Stimulated activated effector memory CD8-positive, alpha-beta T cell treated with anti-CD3 and anti-CD28 coated beads, Interleukin-12 subunit alpha, Interleukin-12 subunit beta, amount 100 ng/mL, for 72 hours (primary cell): ENCODE measurements at regions not wholly inside any gene's neighbourhood (a gene's known extent, or its start where the extent isn't known, plus 50 kb on each side); places are given as distances from the start of the nearest gene placed in this dataset.
"Not testable (repeated sequence)": the region's sequence is repeated elsewhere in the genome, so short reads cannot be mapped to it uniquely, and the experiment has no call there.

Source experiments
- ATAC-seq: fragments of 150-1000 bp; cut with Tn5 transposase; 2 replicates; pipeline ENCODE4 v1.10.0; 2021
- DNase-seq, 2 donors: peaks; one replicate each; pipeline ENCODE4 v3.0.0; 2021 to 2022; ENCODE audit warnings: low spot score in 2 of 2
- H3K27ac Mint-ChIP-seq: one replicate; pipeline ENCODE4 v1.8.0; 2022; ENCODE audit warnings: mild to moderate bottlenecking, mixed read lengths
- H3K36me3 Mint-ChIP-seq: one replicate; pipeline ENCODE4 v1.8.0; 2022; ENCODE audit warnings: mild to moderate bottlenecking, mixed read lengths
- H3K4me1 Mint-ChIP-seq: one replicate; pipeline ENCODE4 v1.8.0; 2022; ENCODE audit warnings: mixed read lengths
- H3K4me3 Mint-ChIP-seq: one replicate; pipeline ENCODE4 v1.8.0; 2022; ENCODE audit warnings: mild to moderate bottlenecking, mixed read lengths
- H3K9me3 Mint-ChIP-seq: one replicate; pipeline ENCODE4 v1.8.0; 2022; ENCODE audit warnings: mixed read lengths

DNA sequence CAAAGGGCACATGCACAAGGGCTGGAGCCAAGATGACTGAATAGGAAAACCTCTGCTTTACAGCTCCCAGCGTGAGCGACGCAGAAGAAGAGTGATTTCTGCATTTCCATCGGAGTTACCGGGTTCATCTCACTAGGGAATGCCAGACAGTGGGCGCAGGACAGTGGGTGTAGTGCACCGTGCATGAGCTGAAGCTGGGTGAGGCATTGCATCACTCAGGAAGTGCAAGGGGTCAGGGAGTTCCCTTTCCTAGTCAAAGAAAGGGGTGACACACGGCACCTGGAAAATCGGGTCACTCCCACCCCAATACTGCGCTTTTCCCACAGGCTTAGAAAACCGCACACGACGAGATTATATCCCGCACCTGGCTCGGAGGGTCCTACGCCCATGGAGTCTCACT is 64.5 kb upstream of the HTR1E start:
- not testable (repeated sequence) for H3K4me1 Mint-ChIP-seq, ATAC-seq, H3K27ac Mint-ChIP-seq, DNase-seq, H3K4me3 Mint-ChIP-seq, H3K36me3 Mint-ChIP-seq
- peaks cover 28% of the 10 kb centered on the region for H3K9me3 Mint-ChIP-seq

DNA sequence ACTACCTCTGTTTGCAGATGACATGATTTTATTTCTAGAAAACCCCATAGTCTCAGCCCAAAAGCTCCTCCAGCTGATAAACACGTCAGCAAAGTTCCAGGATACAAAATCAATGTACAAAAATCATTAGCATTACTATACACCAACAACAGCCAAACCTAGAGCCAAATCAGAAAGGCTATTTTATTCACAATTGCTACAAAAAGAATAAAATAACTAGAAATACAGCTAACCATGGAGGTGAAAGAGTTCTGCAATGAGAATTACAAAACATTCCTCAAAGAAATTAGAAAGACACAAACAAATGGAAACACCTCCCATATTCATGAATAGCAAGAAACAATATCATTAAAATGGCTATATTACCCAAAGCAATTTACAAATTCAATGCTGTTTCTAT is 65.6 kb upstream of the HTR1E start:
- no peaks in the 10 kb centered on the region for H3K4me1 Mint-ChIP-seq
- no peaks in the 10 kb centered on the region for H3K36me3 Mint-ChIP-seq
- H3K9me3 Mint-ChIP-seq = peaks cover 28% of the 10 kb centered on the region
- H3K4me3 Mint-ChIP-seq = no peak overlapping the region
- DNase-seq = no peak
- ATAC-seq = no peak
- H3K27ac Mint-ChIP-seq = no peak overlapping the region

DNA sequence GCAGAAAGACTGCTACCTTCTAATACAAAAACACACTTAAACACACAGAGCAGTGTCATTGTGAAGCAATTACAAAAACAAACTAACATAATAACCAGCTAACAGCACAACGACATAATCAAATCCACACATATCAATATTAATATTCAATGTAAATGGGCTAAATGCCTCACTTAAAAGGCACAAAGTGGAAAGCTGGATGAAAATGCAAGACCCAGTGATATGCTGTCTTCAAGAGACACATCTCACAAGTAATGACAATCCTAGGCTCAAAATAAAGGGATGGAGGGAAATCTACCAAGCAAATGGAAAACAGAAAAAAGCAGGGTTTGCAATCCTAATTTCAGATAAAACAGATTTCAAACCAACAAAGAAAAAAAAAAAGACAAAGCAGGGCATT is 67.8 kb upstream of the HTR1E start:
- no peak for DNase-seq
- H3K4me1 Mint-ChIP-seq = no peaks in the 10 kb centered on the region
- no peak overlapping the region for H3K4me3 Mint-ChIP-seq
- no peak overlapping the region for H3K27ac Mint-ChIP-seq
- H3K36me3 Mint-ChIP-seq = no peaks in the 10 kb centered on the region
- no peak for ATAC-seq
- peaks cover 30% of the 10 kb centered on the region for H3K9me3 Mint-ChIP-seq

DNA sequence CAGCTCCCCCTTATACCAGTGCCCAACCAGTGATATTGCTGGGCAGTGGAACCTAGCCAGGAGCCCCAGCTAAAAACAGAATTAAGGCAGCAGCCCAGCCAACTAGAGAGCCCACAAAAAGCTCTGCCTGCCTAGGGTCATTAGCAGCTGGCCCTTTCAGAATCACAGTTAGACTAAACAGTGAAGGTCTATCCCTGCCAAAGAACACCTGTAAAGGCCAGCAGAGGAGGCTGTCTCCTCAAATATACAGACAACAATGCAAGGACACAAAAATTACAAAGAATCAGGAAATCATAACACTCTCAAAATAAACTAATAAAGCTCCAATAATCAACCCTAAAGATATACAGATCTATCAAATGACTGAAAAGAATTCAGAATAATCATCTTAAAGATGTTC is 77.8 kb upstream of the HTR1E start:
- no peaks in the 10 kb centered on the region for H3K36me3 Mint-ChIP-seq
- H3K9me3 Mint-ChIP-seq = no peaks in the 10 kb centered on the region
- no peak overlapping the region for H3K4me3 Mint-ChIP-seq
- no peaks in the 10 kb centered on the region for H3K4me1 Mint-ChIP-seq
- no peak overlapping the region for H3K27ac Mint-ChIP-seq
- ATAC-seq = no peak
- DNase-seq = no peak

DNA sequence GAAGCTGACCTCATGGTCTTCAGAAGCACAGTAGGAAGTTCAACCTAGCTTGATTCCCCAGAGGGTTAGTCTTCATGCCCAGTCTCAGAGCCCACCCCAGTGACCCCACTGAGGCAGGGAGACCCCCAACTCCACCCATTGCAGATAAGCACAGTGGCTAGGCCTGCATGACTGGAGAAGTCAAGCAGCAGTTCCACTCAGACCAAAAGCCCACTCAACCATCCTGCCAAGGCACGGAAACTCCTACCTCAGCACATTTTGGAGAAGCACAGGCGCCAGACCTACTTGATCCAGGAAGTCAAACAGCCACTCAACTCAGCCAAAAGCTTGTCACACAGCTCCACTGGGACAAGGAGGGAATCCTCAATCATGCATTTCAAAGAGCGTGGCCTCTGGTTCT is 78.4 kb upstream of the HTR1E start:
- Mint-ChIP-seq H3K27ac (no peak overlapping the region), H3K36me3 (no peaks in the 10 kb centered on the region), H3K4me1 (no peaks in the 10 kb centered on the region), H3K9me3 (no peaks in the 10 kb centered on the region), H3K4me3 (no peak overlapping the region)
- ATAC-seq (no peak), DNase-seq (no peak)

DNA sequence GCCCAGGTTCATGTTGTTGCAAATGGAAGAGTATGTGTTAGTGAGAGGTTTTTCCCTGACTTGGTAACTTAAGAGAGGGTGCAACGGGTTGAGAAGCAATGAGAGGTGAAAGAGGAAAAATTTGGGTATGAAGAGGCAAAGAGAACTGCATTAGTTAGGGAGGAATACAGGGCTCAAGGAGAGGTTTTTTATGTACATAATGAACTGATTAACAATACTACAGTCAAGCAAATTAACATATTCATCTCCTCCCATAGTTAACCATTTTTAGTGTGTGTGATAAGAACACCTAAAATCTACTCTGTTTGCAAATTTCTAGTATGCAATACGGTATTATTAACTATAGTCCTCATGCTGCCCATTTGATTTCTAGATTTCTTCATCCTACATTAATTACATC is 79.5 kb upstream of the HTR1E start:
- Mint-ChIP-seq H3K36me3 (no peaks in the 10 kb centered on the region), H3K4me3 (no peak overlapping the region), H3K9me3 (no peaks in the 10 kb centered on the region), H3K27ac (no peak overlapping the region), H3K4me1 (no peaks in the 10 kb centered on the region)
- DNase-seq (no peak), ATAC-seq (no peak)

DNA sequence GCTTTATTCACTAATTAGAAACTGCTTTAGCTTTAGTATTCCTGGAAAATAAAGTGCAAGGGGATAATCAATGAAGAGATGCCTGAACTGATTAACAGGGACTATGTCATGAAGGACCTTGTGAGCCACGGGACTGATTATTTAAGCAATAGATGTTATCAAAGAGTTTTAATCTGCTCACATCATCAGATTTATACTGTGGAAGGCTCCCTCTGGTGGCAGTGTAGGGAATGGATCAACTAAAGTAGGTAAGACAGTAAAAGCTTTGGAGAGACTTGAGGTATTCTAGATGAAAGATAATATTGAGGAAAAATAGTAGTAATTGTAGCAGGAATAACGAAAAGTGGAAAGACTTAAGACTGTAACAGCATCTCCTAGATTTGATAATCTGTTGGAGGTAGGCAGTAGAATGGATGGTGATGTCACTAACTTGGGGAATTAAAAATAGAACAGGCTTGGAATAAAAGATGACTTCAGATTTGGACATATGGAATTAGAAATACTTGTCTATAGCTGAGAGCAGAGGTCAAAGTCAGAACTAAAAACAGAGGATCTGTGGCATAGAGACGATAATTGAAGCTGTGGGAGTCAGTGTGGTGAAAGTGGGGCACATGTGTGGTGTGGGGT is 80.3 kb upstream of the HTR1E start:
- Mint-ChIP-seq H3K36me3 (no peaks in the 10 kb centered on the region), H3K9me3 (no peaks in the 10 kb centered on the region), H3K4me3 (no peak overlapping the region), H3K27ac (no peak overlapping the region), H3K4me1 (no peaks in the 10 kb centered on the region)
- ATAC-seq (no peak), DNase-seq (no peak)

DNA sequence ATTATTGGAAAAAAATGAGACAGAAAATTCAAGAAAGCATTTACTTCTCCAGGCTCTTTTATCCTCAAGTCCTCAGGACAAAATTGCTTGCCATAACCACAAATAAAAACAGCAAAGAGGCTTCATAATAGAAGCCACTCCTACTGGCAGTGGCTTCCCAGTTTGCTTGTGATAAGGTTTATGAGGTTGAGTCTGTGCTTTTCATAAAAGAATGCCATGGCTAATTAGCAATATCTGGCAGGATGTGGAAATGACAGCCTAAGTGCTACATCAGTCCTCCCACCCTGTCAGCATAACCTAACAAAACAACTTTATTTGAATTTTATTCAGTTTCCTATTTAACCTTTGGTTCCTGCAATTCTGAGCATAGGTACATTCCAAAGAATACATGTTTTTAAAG is 80.9 kb upstream of the HTR1E start:
- Mint-ChIP-seq H3K4me1 (no peaks in the 10 kb centered on the region), H3K36me3 (no peaks in the 10 kb centered on the region), H3K4me3 (no peak overlapping the region), H3K27ac (no peak overlapping the region), H3K9me3 (no peaks in the 10 kb centered on the region)
- DNase-seq (no peak), ATAC-seq (no peak)

DNA sequence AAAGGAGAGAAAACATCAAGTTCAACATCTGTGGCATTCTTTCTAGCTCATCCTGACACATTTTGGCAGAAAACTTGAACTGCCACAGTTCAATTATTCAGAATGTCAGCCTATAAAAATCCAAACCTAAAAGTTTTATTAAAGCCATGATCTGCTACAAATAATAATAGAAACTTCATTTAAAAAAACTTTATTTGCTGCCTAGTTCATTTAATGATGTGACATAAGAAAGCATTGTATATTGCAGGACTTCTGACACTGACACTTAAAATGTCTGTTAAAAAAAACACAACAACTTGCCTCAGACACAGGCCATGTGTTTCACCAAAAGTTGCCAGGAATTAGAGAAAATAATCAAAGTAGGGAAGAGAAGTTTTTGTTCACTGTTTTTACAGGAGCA is 88.3 kb upstream of the HTR1E start:
- Mint-ChIP-seq H3K4me3 (no peak overlapping the region), H3K36me3 (no peaks in the 10 kb centered on the region), H3K27ac (no peak overlapping the region), H3K9me3 (no peaks in the 10 kb centered on the region), H3K4me1 (no peaks in the 10 kb centered on the region)
- DNase-seq (no peak), ATAC-seq (no peak)

DNA sequence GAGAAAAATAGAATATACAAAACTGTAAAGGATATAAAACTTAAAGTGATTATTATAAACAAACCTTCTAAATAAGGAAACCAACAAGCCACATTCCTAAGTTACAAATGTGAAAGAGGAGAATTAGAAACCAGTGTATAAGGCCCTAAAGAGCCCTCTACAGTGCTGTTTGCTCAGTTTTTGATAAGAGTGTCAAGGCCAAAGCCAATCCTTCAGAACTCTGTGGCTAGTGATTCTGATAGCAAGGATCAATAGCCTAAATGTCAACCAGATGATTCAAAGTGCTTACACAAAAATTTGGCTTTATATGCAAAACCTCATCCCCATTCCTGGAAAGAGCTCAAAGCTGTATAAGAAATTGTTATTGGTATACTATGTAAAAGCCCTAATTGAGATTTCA is 104.6 kb upstream of the HTR1E start:
- Mint-ChIP-seq H3K36me3 (no peaks in the 10 kb centered on the region), H3K9me3 (peaks cover 7% of the 10 kb centered on the region)

DNA sequence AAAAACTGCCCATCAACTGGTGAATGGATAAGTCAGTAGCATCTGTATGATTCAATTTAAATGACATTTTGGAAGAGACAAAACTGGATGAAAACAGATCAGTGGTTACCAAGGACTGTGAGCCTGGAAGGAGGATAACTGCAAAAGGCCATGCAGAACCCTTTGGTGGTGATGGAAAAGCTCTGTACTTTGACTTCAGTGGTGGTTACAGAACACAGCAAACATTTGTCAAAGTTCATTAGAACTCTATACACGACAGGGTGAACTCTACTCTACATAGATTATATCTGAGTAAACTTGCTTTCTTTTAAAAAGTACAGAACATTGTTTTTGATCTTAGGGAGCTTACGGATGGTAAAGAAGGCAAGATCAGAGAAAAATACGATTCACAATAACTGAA is 111.9 kb upstream of the HTR1E start:
- Mint-ChIP-seq H3K9me3 (peaks cover 7% of the 10 kb centered on the region), H3K27ac (no peak overlapping the region), H3K4me1 (no peaks in the 10 kb centered on the region), H3K36me3 (no peaks in the 10 kb centered on the region), H3K4me3 (no peak overlapping the region)
- DNase-seq (no peak), ATAC-seq (no peak)

More for the DNA sequence above, 104.6 kb upstream of the HTR1E start:
- Mint-ChIP-seq H3K4me3 (no peak overlapping the region), H3K27ac (no peak overlapping the region), H3K4me1 (no peaks in the 10 kb centered on the region)
- ATAC-seq (no peak), DNase-seq (no peak)

DNA sequence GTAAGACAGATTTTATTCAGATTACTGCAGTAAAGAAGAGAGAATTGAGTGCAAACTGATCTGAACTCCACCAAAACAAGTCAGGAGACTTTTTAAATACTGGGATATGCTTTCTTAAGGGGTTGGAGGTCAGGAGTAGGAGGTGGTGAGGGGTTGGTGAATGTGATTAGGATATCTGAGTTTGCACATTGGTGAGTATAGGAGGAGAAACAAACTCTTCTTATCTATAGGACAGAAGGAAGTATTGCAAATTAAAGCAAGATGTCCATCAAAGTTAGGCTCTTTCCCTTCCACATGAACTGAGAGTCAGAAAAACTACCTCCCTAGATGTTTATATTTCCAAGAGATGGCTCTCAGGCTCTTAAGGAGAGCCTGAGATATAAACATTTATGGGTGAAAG is 114.6 kb upstream of the HTR1E start:
- Mint-ChIP-seq H3K9me3 (no peaks in the 10 kb centered on the region), H3K4me1 (no peaks in the 10 kb centered on the region), H3K4me3 (no peak overlapping the region), H3K36me3 (no peaks in the 10 kb centered on the region), H3K27ac (no peak overlapping the region)
- DNase-seq (no peak), ATAC-seq (no peak)

DNA sequence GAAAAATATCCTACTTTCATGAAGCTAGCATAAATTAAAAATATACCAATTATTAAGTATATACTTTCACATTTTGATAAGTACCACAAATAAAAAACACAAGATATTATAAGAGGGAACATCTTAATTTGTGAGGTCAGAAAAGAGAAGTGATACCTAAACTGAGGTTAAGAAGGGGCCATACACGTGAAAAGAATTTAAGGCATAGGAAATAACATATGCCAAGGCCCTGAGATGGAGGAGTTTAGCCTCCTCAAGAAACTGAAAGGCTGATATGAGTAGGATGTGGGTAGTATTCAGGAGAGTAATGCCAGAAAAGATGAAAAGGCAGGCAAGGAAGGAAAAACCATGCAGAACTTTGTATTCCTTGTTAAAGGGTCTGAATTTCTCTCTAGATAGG is 116.6 kb upstream of the HTR1E start:
- Mint-ChIP-seq H3K36me3 (no peaks in the 10 kb centered on the region), H3K27ac (no peak overlapping the region), H3K4me3 (no peak overlapping the region), H3K4me1 (no peaks in the 10 kb centered on the region), H3K9me3 (peaks cover 3% of the 10 kb centered on the region)
- no peak for ATAC-seq
- no peak for DNase-seq

DNA sequence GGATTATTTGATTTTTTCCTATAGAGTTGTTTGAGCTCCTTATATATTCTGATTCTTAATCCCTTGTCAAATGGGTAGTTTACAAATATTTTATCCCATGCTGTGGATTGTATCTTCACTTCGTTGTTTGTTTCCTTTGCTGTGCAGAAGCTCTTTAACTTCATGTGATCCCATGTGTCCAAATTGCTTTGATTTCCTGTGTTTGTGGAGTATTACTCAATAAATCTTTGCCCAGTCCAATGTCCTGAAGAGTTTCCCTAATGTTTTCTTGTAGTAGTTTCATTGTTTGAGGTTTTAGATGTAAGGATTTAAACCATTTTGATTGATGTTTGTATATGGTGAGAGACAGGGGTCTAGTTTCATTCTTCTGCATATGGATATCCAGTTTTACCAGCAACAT is 143.7 kb upstream of the HTR1E start:
- Mint-ChIP-seq H3K4me1 (no peaks in the 10 kb centered on the region), H3K4me3 (no peak overlapping the region), H3K27ac (no peak overlapping the region), H3K36me3 (no peaks in the 10 kb centered on the region), H3K9me3 (peaks cover 10% of the 10 kb centered on the region)
- DNase-seq = no peak
- ATAC-seq = no peak

DNA sequence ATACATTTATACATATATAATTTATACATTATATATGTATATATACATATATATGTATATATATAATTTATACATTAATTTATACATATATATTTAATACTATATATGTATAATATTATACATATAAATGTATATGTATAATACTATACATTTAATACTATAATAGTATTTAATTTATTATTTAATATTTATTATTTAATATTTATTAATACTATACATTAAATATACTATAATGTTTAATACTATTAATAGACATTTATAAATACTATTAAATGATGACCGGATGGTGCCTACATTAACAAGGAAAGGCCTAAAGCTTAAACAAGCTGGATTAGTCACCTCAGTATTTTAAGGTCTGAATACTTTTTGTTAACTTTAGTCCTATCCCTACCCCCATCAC is 145.9 kb upstream of the HTR1E start:
- no peak overlapping the region for H3K4me3 Mint-ChIP-seq
- no peaks in the 10 kb centered on the region for H3K4me1 Mint-ChIP-seq
- DNase-seq (no peak), ATAC-seq (no peak)
- peaks cover 3% of the 10 kb centered on the region for H3K9me3 Mint-ChIP-seq
- no peaks in the 10 kb centered on the region for H3K36me3 Mint-ChIP-seq
- H3K27ac Mint-ChIP-seq = no peak overlapping the region

DNA sequence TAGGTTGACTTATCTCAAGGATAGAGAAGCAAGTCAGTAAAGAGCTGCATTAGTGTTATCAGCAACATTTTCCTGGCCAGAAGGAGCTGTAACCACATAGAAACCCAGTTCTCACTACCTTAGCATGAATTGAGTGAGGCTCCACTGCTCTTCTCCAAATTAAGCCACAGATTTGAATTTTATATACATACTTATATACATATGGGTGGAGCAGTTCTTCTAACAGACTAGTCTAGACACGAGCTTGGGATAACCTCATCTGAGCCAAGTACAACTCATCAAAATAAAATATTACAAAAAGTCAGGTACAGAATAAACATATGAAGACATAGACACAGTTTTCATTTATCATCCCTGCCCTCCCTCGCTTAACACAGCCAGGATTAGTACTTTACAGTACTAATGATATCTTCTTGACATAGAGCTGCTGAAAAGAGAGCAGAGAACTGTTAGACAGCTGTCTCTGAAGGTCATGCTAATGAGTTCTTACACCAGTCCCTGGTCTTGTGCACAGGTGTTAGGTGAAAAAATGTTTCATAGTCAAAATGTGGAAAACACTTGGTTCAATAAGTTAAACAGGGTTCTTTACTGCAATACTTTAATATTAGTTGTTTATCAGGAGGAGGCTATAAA is 147.4 kb upstream of the HTR1E start:
- Mint-ChIP-seq H3K4me3 (no peak overlapping the region), H3K27ac (no peak overlapping the region), H3K36me3 (no peaks in the 10 kb centered on the region), H3K4me1 (no peaks in the 10 kb centered on the region), H3K9me3 (peaks cover 3% of the 10 kb centered on the region)
- DNase-seq (no peak), ATAC-seq (no peak)

DNA sequence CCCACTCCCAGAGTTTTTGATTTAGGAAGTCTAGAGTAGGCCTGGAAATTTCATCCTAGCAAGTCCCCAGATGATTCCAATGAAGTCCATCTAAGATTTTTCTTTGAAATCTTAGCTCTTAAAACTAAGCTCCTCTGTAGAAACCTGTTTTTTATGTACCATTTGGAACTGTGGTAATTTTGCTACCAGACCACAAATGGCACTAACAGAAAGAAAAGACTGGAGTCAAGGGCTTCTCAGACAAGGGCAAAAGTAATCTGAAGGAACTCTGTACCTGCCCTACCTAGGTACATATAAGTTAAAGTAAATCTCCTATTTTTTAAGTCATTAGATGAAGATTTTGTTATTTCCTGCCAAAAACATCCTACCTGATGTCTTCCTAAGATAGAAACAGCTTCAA is 155.0 kb upstream of the HTR1E start:
- Mint-ChIP-seq H3K27ac (no peak overlapping the region), H3K36me3 (no peaks in the 10 kb centered on the region), H3K9me3 (no peaks in the 10 kb centered on the region), H3K4me1 (no peaks in the 10 kb centered on the region), H3K4me3 (no peak overlapping the region)
- ATAC-seq (no peak), DNase-seq (no peak)
